ENCODE measurements at regions not wholly inside any gene's neighbourhood (a gene's known extent, or its start where the extent isn't known, plus 50 kb on each side); places are given as distances from the start of the nearest gene placed in this dataset.

- no peaks in the 10 kb centered on the region for H3K36me3 Mint-ChIP-seq (ENCODE audit: low read depth)
- H3K27ac Mint-ChIP-seq = no peak overlapping the region
- H3K4me1 Mint-ChIP-seq (ENCODE audit: low read depth) = no peaks in the 10 kb centered on the region
- peaks cover 24% of the 10 kb centered on the region for H3K9me3 Mint-ChIP-seq
- peaks cover 1% of the 10 kb centered on the region; the same call in 1 of the 2 replicates for H3K27me3 Mint-ChIP-seq (ENCODE audit: insufficient read depth)
- TF ChIP-seq CTCF (IDR thresholded peaks at IDR 0.05) = no peak
- no peak for DNase-seq
- H3K4me3 Mint-ChIP-seq = no peak overlapping the region
Observed at GRCh38 chr14:98937712-98938505, 334.1 kb downstream of the BCL11B start.

GRCh38 chr14:98940693-98941437 lies 331.1 kb downstream of the BCL11B start:
- peaks cover 29% of the 10 kb centered on the region for H3K9me3 Mint-ChIP-seq
- no peaks in the 10 kb centered on the region for H3K4me1 Mint-ChIP-seq (ENCODE audit: low read depth)

GRCh38 chr14:98941481-98941880 lies 330.5 kb downstream of the BCL11B start:
- no peak overlapping the region for H3K4me3 Mint-ChIP-seq
- DNase-seq = no peak
- no peak overlapping the region for H3K27ac Mint-ChIP-seq
- peaks cover 1% of the 10 kb centered on the region; the same call in 1 of the 2 replicates for H3K27me3 Mint-ChIP-seq (ENCODE audit: insufficient read depth)
- TF ChIP-seq CTCF (IDR thresholded peaks at IDR 0.05) = no peak
- H3K9me3 Mint-ChIP-seq = peaks cover 29% of the 10 kb centered on the region
- no peaks in the 10 kb centered on the region for H3K4me1 Mint-ChIP-seq (ENCODE audit: low read depth)
- no peaks in the 10 kb centered on the region; the same call in 1 of the 2 replicates for H3K36me3 Mint-ChIP-seq (ENCODE audit: low read depth)

More at GRCh38 chr14:98940693-98941437, 331.1 kb downstream of the BCL11B start:
- no peak for DNase-seq
- Mint-ChIP-seq H3K36me3 (ENCODE audit: low read depth) (no peaks in the 10 kb centered on the region; the same call in 1 of the 2 replicates), H3K4me3 (no peak overlapping the region), H3K27ac (no peak overlapping the region), H3K27me3 (ENCODE audit: insufficient read depth) (peaks cover 1% of the 10 kb centered on the region; the same call in 1 of the 2 replicates)
- no peak for TF ChIP-seq CTCF (IDR thresholded peaks at IDR 0.05)

- Mint-ChIP-seq H3K27me3 (ENCODE audit: insufficient read depth) (peaks cover 1% of the 10 kb centered on the region; the same call in 1 of the 2 replicates), H3K4me1 (ENCODE audit: low read depth) (no peaks in the 10 kb centered on the region), H3K9me3 (peaks cover 25% of the 10 kb centered on the region), H3K36me3 (ENCODE audit: low read depth) (no peaks in the 10 kb centered on the region; the same call in 1 of the 2 replicates), H3K27ac (no peak overlapping the region), H3K4me3 (no peak overlapping the region)
- no peak for TF ChIP-seq CTCF (IDR thresholded peaks at IDR 0.05)
- no peak for DNase-seq
Observed at GRCh38 chr14:98943907-98944306, 328.1 kb downstream of the BCL11B start.

- Mint-ChIP-seq H3K27ac (no peak overlapping the region), H3K4me3 (no peak overlapping the region), H3K4me1 (ENCODE audit: low read depth) (no peaks in the 10 kb centered on the region), H3K9me3 (peaks cover 26% of the 10 kb centered on the region), H3K36me3 (ENCODE audit: low read depth) (no peaks in the 10 kb centered on the region; the same call in 1 of the 2 replicates), H3K27me3 (ENCODE audit: insufficient read depth) (peaks cover 6% of the 10 kb centered on the region; the same call in 1 of the 2 replicates)
- DNase-seq = no peak
- no peak for TF ChIP-seq CTCF (IDR thresholded peaks at IDR 0.05)
Observed at GRCh38 chr14:98944989-98945388, 327.0 kb downstream of the BCL11B start.
